ENCODE measurements at regions not wholly inside any gene's neighbourhood (a gene's known extent, or its start where the extent isn't known, plus 50 kb on each side); places are given as distances from the start of the nearest gene placed in this dataset.

DNA sequence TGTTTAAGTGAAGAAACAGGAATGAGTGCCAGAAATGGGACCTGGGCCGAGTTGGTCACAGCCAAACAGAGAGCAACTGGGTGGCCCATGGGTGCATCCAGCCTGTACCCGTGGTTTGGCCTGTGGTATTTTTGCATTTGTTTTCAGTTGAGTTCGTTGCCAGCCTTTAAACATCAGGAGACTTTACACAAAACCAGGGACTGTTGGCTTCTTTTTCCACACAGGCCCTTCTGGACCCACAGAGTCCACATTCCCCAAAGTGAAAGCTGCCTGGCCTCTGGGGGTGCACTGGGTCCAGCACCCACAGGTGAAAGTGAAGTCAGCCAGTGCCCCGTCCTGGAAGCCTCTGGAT lies 54.1 kb upstream of the TNS3 start:
- TF ChIP-seq, protein P1, sequence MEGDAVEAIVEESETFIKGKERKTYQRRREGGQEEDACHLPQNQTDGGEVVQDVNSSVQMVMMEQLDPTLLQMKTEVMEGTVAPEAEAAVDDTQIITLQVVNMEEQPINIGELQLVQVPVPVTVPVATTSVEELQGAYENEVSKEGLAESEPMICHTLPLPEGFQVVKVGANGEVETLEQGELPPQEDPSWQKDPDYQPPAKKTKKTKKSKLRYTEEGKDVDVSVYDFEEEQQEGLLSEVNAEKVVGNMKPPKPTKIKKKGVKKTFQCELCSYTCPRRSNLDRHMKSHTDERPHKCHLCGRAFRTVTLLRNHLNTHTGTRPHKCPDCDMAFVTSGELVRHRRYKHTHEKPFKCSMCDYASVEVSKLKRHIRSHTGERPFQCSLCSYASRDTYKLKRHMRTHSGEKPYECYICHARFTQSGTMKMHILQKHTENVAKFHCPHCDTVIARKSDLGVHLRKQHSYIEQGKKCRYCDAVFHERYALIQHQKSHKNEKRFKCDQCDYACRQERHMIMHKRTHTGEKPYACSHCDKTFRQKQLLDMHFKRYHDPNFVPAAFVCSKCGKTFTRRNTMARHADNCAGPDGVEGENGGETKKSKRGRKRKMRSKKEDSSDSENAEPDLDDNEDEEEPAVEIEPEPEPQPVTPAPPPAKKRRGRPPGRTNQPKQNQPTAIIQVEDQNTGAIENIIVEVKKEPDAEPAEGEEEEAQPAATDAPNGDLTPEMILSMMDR (IDR thresholded peaks at IDR 0.05), result no peak
- TF ChIP-seq POLR2AphosphoS5 (IDR thresholded peaks at IDR 0.05), result no peak
